Cardiac septum (tissue), 1 donor: ENCODE measurements at regions not wholly inside any gene's neighbourhood (a gene's known extent, or its start where the extent isn't known, plus 50 kb on each side); places are given as distances from the start of the nearest gene placed in this dataset.
"Not testable (repeated sequence)": the region's sequence is repeated elsewhere in the genome, so short reads cannot be mapped to it uniquely, and the experiment has no call there.

ENCODE experiments used
- DNase-seq: peaks from one replicate; pipeline ENCODE4 v3.0.0-alpha.2; 2020; ENCODE audit warnings: low spot score
- intact Hi-C: fragments of 100-400 bp; cut with DNase I; formaldehyde crosslinking; loops from one replicate; pipeline ENCODE4 v1.14.0; 2022
- donor health status: DM: no; HTN: no; CAD: no.

- intact Hi-C loops: no loop called here
- DNase-seq: no peak
Measured at GRCh38 chr1:147072482-147073432, 99.5 kb downstream of the PRKAB2 start.

GRCh38 chr1:147071142-147071541, 101.1 kb downstream of the PRKAB2 start:
- no peak for DNase-seq
- intact Hi-C loops: no loop called here

DNA sequence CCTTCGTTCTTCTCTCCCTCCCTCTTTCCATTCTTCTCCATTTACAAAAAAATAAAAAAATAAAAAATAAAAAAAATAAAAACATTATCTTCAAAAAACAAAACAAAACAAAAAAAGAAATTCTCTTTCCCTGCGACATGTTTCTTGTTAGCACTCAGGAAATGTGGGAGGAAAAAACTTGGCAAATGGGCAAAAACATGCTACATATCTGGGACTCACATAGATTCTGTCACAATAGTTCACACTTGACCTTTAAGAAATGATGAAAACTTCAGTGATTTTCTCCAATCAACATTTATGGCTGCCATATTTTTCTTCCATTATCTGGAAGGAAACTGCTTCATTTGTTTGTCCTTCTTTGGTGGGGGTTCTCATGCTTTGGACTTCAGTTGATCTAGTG, 109.3 kb downstream of the PRKAB2 start:
- intact Hi-C loops: no loop called here

GRCh38 chr1:147061880-147062279, 110.4 kb downstream of the PRKAB2 start:
- DNase-seq, intact Hi-C loops: not testable (repeated sequence)

More for the DNA sequence above, 109.3 kb downstream of the PRKAB2 start:
- no peak for DNase-seq

DNA sequence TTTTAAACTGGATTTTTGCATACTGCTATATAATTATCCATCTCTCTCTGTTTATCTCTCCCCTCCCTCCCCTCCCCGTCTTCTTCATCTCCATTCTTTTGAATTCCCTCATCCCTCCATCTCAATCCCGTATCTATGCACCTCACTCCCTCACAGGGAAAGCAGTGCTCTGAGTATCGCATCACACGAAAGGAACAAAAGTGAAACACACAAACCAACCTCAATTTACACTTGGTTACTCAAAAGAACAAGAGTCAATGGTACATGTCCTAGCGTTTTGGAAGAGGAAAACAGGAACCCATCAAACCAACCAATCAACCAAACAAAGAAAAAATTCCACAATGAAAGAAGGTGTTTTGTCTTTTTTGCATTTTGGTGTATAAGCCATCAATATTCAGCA, 115.1 kb downstream of the NBPF12 start:
- no peak for DNase-seq
- intact Hi-C loops: no loop called here

DNA sequence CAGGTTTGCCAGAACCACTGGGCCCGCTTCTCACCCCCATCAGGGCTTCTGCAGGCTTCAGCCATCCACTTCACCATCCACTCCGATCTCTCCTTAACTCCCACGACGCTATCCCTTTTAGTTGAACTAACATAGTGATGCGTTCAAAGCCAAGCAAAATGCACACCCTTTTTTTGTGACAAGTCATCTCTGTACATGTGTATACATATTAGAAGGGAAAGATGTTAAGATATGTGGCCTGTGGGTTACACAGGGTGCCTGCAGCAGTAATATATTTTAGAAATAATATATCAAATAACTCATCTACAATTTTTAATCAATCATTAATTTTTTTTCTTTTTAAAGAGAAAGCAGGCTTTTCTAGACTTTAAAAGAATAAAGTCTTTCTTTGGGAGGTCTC, 114.6 kb downstream of the NBPF12 start:
- intact Hi-C loops: no loop called here
- DNase-seq: no peak

DNA sequence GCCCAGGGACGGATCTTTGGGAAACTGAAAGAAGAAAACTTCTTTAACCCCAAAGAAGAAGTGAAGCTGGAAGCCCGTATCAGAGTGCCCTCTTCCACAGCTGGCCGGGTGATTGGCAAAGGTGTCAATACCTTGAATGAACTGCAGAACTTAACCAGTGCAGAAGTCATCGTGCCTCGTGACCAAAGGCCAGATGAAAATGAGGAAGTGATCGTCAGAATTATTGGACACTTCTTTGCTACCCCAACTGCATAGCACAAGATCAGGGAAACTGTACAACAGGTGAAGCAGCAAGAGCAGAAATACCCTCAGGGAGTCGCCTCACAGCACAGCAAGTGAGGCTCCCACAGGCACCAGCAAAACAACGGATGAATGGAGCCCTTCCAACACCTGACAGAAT, 114.0 kb downstream of the NBPF12 start:
- DNase-seq: no peak
- intact Hi-C loops: no loop called here

DNA sequence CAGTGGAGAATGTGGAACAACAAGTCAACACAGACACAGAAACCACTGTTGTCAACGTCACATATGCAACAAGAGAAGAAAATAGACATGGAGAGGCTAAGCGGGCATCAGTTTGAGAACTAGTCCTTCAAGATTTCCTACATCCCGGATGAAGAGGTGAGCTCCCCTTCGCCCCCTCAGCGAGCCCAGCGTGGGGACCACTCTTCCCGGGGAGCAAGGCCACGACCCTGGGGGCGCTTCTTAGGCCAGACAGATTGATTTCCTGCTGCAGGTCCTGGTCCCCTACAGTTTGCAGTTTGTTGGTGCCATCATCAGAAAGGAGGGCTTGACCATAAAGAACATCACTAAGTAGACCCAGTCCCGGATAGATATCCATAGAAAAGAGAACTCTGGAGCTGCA, 113.0 kb downstream of the NBPF12 start:
- DNase-seq: no peak
- intact Hi-C loops: no loop called here

DNA sequence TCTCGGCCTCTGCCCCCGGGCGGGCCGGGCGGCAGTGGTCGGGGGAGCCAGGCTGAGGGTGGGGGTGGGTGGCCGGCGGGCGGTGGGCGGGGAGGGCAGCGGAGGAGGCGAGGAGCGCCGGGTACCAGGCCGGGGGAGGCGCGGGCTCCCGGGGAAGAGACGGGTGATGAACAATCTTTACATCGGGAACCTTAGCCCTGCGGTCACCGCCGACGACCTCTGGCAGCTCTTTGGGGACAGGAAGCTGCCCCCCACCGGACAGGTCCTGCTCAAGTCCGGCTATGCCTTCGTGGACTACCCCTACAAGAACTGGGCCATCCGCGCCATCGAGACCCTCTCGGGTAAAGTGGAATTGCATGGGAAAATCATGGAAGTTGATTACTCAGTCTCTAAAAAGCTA, 112.5 kb downstream of the NBPF12 start:
- no peak for DNase-seq
- intact Hi-C loops: no loop called here

GRCh38 chr1:147046863-147047394, 108.8 kb downstream of the NBPF12 start:
- intact Hi-C loops, DNase-seq: not testable (repeated sequence)

DNA sequence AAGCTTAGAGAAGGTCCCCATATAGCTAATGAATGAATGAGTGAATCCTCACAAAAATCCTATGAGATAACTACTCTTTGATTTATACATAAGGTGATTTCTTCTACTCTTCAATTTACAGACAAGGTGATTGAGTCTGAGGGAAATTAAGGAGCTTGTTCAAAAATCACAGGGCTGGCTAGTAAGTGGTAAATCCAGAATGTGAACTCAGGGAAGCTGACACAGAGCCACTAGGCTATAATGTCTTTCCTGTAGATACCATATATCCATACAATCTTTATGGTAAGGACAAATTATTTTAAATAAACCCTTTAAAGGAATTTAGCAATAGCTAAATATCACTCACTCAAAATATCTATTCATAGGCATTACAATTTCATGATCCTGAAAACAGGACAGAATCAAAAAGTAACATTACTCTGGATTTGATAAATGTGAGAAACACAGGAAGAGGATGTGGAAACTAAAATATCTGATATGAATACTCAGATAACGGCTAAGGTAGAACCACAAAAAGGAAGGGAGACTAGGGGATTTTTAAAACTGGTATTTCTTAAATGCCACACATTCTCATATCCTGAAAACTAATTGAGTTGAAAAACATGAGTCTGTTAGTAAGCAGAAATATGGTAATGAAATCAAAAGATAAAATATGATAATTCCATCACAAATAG, 108.2 kb downstream of the NBPF12 start:
- intact Hi-C loops: no loop called here
- no peak for DNase-seq
